Astrocyte of the cerebellum (primary cell): ENCODE measurements at regions not wholly inside any gene's neighbourhood (a gene's known extent, or its start where the extent isn't known, plus 50 kb on each side); places are given as distances from the start of the nearest gene placed in this dataset.

Experiments used
- DNase-seq: peaks from one replicate; pipeline ENCODE4 v3.0.0-alpha.2; 2011; ENCODE audit warnings: low read depth
- H3K4me3 ChIP-seq: 2 replicates; pipeline ENCODE4 v1.5.1; 2011; ENCODE audit warnings: mild to moderate bottlenecking, low read depth, low read length, moderate library complexity
- in situ Hi-C: cut with HindIII; loops from 2 replicates; pipeline ENCODE4 v1.10.0; 2017; ENCODE audit warnings: low sequenced_read_pairs
- TF ChIP-seq, protein P1 (sequence below): IDR thresholded peaks from 2 replicates; pipeline ENCODE4 v1.5.1; 2012; ENCODE audit warnings: low read length, low read depth, moderate library complexity, mild to moderate bottlenecking; ENCODE audit errors: missing control alignments

DNA sequence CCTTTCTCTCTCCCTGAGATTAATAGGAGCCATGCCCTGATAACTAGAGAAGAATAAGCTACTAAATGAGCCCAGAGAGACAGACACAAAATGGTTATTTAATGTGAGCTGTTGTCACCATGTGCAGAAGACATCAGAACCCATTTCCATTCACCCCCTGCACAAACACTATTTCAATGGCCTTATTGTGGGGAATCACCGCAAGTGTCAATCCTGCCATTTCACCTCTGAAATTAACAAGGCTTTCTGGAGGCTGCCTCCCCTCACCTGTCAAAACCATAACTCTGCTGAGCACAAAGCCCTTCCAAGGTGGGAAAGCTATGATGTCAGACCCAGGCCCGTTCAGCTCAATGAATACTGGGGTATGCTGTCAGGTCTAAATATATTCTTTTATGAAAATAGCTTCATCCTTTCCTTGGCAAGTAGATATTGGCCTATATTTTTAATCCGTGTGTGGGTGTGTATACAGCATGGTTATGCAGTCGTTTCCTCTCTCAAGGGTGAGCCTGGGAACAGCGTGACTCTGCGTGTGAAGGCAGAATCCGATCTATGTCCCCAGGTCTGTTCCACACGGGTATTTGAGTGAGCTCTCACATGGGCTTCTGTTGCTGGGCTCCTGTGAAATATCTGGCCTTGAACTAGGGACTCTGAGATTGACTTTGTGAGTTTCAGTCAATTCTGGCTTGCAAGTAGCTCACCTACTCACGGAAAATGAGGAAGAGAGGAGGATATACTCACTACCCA is 266.3 kb downstream of the FBXW7 start:
- TF ChIP-seq, protein P1, sequence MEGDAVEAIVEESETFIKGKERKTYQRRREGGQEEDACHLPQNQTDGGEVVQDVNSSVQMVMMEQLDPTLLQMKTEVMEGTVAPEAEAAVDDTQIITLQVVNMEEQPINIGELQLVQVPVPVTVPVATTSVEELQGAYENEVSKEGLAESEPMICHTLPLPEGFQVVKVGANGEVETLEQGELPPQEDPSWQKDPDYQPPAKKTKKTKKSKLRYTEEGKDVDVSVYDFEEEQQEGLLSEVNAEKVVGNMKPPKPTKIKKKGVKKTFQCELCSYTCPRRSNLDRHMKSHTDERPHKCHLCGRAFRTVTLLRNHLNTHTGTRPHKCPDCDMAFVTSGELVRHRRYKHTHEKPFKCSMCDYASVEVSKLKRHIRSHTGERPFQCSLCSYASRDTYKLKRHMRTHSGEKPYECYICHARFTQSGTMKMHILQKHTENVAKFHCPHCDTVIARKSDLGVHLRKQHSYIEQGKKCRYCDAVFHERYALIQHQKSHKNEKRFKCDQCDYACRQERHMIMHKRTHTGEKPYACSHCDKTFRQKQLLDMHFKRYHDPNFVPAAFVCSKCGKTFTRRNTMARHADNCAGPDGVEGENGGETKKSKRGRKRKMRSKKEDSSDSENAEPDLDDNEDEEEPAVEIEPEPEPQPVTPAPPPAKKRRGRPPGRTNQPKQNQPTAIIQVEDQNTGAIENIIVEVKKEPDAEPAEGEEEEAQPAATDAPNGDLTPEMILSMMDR = no peak
- H3K4me3 ChIP-seq = no peak overlapping the region
- in situ Hi-C loops = no loop called here
- no peak for DNase-seq

GRCh38 chr4:152267811-152268210 is 268.1 kb downstream of the FBXW7 start:
- in situ Hi-C loops = no loop called here
- DNase-seq = no peak

DNA sequence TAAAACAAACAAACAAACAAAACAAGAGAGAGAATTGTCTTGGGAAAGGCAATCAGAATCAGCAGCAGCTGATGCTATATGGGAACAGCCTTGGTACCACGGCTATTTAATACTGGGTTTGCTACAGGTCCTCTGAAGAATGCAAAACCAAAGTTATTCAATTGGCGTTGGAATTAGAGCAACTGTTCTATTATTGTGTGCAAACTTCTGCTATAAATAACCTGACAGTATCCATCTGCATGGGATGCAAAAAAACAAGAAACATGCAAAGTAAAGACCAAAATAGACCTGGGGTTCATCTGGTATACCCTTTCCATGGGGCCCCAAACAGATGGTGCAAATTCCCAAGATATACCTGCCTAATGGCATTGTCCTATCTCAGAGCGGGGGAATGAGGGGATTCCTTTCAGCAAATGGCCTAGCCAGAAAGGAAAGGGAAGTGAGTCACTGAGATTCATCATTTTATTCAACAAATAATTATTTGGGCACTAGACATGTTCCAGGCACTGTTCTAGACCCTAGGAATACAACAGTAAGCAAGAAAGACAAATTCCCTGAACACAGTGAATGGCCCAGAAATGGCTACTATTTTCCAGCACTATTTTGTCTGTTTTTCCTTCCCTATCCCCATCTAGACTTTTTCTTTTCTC is 268.9 kb downstream of the FBXW7 start:
- in situ Hi-C loops = no loop called here
- TF ChIP-seq, protein P1 = no peak
- H3K4me3 ChIP-seq = no peak overlapping the region
- no peak for DNase-seq

More at GRCh38 chr4:152267811-152268210, 268.1 kb downstream of the FBXW7 start:
- no peak overlapping the region for H3K4me3 ChIP-seq
- TF ChIP-seq, protein P1 = no peak

DNA sequence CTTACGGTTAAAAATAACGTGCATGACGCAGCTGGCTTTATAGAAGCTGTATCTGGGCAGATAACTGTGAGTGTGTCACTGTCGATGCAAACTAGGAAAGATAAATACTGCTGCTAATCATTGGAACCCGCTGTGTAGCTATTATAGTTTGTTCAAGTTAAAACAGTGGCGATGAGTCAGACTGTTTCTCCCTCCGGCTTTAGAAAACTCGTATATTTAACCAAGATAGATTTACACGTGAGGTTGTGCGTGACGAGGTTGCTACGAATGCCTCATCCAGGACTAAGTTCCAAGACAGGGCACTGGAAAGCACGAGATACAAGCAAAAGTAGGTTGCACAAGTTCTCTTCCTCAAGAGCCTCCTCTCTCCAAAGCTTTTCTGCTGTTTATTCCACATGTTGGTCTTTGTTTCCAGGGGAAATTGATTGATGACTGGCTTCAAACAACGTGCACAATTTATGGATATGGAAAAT is 270.7 kb downstream of the FBXW7 start:
- TF ChIP-seq, protein P1 = no peak
- in situ Hi-C loops = no loop called here
- DNase-seq = peak; percentile 75
- H3K4me3 ChIP-seq = no peak overlapping the region

GRCh38 chr4:152264106-152264505 is 271.8 kb downstream of the FBXW7 start:
- in situ Hi-C loops = no loop called here
- DNase-seq = no peak
- TF ChIP-seq, protein P1 = no peak
- H3K4me3 ChIP-seq = no peak overlapping the region

GRCh38 chr4:152259866-152260265 is 276.0 kb downstream of the FBXW7 start:
- in situ Hi-C loops = no loop called here
- H3K4me3 ChIP-seq = no peak overlapping the region
- TF ChIP-seq, protein P1 = no peak
- no peak for DNase-seq
